ENCODE measurements at regions not wholly inside any gene's neighbourhood (a gene's known extent, or its start where the extent isn't known, plus 50 kb on each side); places are given as distances from the start of the nearest gene placed in this dataset.

- TF ChIP-seq CREB1 (IDR thresholded peaks at IDR 0.05; ENCODE audit: low read depth) (no peak), ZBTB7A (IDR thresholded peaks at IDR 0.05; ENCODE audit: low read depth) (no peak), EP300 (IDR thresholded peaks at IDR 0.05; ENCODE audit: borderline replicate concordance) (no peak), YY1 (IDR thresholded peaks at IDR 0.05; ENCODE audit: low read depth) (no peak), CEBPB (IDR thresholded peaks at IDR 0.05) (no peak), EGR1 (IDR thresholded peaks at IDR 0.05) (no peak), NFIC (IDR thresholded peaks at IDR 0.05) (no peak), REST (IDR thresholded peaks at IDR 0.05; ENCODE audit: low read depth) (no peak), TAF1 (IDR thresholded peaks at IDR 0.05; ENCODE audit: low read depth) (no peak)
- TF ChIP-seq, protein P1, sequence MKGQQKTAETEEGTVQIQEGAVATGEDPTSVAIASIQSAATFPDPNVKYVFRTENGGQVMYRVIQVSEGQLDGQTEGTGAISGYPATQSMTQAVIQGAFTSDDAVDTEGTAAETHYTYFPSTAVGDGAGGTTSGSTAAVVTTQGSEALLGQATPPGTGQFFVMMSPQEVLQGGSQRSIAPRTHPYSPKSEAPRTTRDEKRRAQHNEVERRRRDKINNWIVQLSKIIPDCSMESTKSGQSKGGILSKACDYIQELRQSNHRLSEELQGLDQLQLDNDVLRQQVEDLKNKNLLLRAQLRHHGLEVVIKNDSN (IDR thresholded peaks at IDR 0.05): no peak
These were observed 138.4 kb downstream of the GADD45G start for GRCh38 chr9:89743216-89743572.
